ENCODE measurements at regions not wholly inside any gene's neighbourhood (a gene's known extent, or its start where the extent isn't known, plus 50 kb on each side); places are given as distances from the start of the nearest gene placed in this dataset.

GRCh38 chr9:1956958-1957357 lies 58.2 kb upstream of the SMARCA2 start:
- Histone ChIP-seq H3K27me3 (ENCODE audit: control insufficient read depth, insufficient read depth, low read length) (no peaks in the 10 kb centered on the region), H3K36me3 (ENCODE audit: control insufficient read depth, insufficient read depth, low read length) (no peaks in the 10 kb centered on the region), H3K4me3 (ENCODE audit: low read depth, low read length) (no peak overlapping the region)
- DNase-seq (ENCODE audit: low read depth) = no peak
- TF ChIP-seq, protein P1, sequence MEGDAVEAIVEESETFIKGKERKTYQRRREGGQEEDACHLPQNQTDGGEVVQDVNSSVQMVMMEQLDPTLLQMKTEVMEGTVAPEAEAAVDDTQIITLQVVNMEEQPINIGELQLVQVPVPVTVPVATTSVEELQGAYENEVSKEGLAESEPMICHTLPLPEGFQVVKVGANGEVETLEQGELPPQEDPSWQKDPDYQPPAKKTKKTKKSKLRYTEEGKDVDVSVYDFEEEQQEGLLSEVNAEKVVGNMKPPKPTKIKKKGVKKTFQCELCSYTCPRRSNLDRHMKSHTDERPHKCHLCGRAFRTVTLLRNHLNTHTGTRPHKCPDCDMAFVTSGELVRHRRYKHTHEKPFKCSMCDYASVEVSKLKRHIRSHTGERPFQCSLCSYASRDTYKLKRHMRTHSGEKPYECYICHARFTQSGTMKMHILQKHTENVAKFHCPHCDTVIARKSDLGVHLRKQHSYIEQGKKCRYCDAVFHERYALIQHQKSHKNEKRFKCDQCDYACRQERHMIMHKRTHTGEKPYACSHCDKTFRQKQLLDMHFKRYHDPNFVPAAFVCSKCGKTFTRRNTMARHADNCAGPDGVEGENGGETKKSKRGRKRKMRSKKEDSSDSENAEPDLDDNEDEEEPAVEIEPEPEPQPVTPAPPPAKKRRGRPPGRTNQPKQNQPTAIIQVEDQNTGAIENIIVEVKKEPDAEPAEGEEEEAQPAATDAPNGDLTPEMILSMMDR (IDR thresholded peaks at IDR 0.05; ENCODE audit: insufficient read depth, low read length, severe bottlenecking) = no peak
- FAIRE-seq = no peak

DNA sequence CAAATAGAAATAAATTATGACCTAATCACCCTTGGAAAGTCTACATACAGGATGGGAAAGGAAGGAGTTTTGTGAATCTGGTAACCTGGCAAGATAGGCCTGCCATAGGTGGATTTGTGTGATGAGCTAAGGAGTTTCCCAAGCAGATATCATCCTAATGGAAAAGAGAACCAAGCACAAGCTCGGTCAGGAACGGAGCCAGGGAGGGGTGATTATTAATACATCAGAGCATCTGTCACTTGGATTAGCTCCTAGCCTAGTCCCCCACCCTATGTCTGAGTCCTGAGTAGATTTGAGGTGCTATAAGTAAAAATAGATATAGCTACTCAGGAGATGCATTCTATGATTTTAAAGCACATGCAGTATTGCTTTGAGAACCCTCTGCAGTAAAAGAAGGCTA lies 57.3 kb upstream of the SMARCA2 start:
- Histone ChIP-seq H3K4me3 (ENCODE audit: low read depth, low read length) (no peak overlapping the region), H3K27me3 (ENCODE audit: control insufficient read depth, insufficient read depth, low read length) (no peaks in the 10 kb centered on the region), H3K36me3 (ENCODE audit: control insufficient read depth, insufficient read depth, low read length) (no peaks in the 10 kb centered on the region)
- no peak for DNase-seq (ENCODE audit: low read depth)
- FAIRE-seq = no peak
- TF ChIP-seq, protein P1 (IDR thresholded peaks at IDR 0.05; ENCODE audit: insufficient read depth, low read length, severe bottlenecking) = no peak

DNA sequence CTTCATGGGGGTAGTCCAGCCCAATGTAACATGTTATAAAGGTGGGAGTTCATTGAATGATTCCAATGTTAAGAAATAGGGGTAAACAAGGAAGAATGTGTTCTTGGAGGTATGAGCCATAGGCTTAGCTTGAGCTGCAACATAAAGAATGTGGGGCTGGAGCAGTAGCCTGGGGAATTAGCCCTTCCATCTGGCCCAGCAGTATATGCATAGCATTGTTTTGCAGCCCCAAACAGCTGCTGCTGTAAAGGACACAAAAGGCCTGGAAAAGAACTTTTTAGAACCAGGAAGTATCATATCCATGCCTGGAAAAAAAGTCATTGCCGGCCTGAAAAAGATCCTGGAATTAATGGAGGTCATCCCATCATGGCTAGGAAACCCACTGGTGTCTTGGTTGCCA lies 55.8 kb upstream of the SMARCA2 start:
- H3K27me3 ChIP-seq (ENCODE audit: control insufficient read depth, insufficient read depth, low read length) = no peaks in the 10 kb centered on the region
- FAIRE-seq = no peak
- H3K4me3 ChIP-seq (ENCODE audit: low read depth, low read length) = no peak overlapping the region
- TF ChIP-seq, protein P1 (IDR thresholded peaks at IDR 0.05; ENCODE audit: insufficient read depth, low read length, severe bottlenecking) = no peak
- no peaks in the 10 kb centered on the region for H3K36me3 ChIP-seq (ENCODE audit: control insufficient read depth, insufficient read depth, low read length)
- no peak for DNase-seq (ENCODE audit: low read depth)

GRCh38 chr9:1960342-1961042 lies 54.7 kb upstream of the SMARCA2 start:
- TF ChIP-seq, protein P1 (IDR thresholded peaks at IDR 0.05; ENCODE audit: insufficient read depth, low read length, severe bottlenecking) = no peak
- DNase-seq (ENCODE audit: low read depth) (no peak), FAIRE-seq (no peak)
- no peaks in the 10 kb centered on the region for H3K36me3 ChIP-seq (ENCODE audit: control insufficient read depth, insufficient read depth, low read length)
- H3K4me3 ChIP-seq (ENCODE audit: low read depth, low read length) = no peak overlapping the region
- H3K27me3 ChIP-seq (ENCODE audit: control insufficient read depth, insufficient read depth, low read length) = no peaks in the 10 kb centered on the region

DNA sequence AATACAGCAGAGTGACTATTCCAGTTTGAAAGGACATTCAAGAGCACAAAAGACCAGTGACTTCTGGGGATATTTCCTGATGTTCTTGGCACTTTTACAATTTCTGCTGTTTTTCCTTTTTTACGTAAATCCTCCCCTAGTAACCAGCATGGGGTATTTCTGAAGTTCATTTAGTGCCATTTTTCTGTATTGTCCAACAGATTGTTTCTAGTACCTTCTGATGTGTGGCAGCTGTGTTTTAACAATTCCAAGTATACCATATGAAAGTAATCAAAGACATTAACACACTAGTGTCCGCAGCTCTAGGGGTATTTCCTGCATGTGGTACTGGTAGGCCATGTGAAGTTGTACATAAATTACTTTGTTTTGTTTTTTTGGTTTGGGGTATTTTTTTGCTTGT lies 53.0 kb upstream of the SMARCA2 start:
- no peaks in the 10 kb centered on the region for H3K27me3 ChIP-seq (ENCODE audit: control insufficient read depth, insufficient read depth, low read length)
- DNase-seq (ENCODE audit: low read depth) (no peak), FAIRE-seq (no peak)
- no peak overlapping the region for H3K4me3 ChIP-seq (ENCODE audit: low read depth, low read length)
- no peaks in the 10 kb centered on the region for H3K36me3 ChIP-seq (ENCODE audit: control insufficient read depth, insufficient read depth, low read length)
- TF ChIP-seq, protein P1 (IDR thresholded peaks at IDR 0.05; ENCODE audit: insufficient read depth, low read length, severe bottlenecking) = no peak

GRCh38 chr9:1962588-1963106 lies 52.5 kb upstream of the SMARCA2 start:
- Histone ChIP-seq H3K4me3 (ENCODE audit: low read depth, low read length) (no peak overlapping the region), H3K36me3 (ENCODE audit: control insufficient read depth, insufficient read depth, low read length) (no peaks in the 10 kb centered on the region), H3K27me3 (ENCODE audit: control insufficient read depth, insufficient read depth, low read length) (no peaks in the 10 kb centered on the region)
- no peak for DNase-seq (ENCODE audit: low read depth)
- TF ChIP-seq, protein P1 (IDR thresholded peaks at IDR 0.05; ENCODE audit: insufficient read depth, low read length, severe bottlenecking) = no peak
- FAIRE-seq = no peak
